Activated naive CD8-positive, alpha-beta T cell (primary cell): ENCODE measurements at regions not wholly inside any gene's neighbourhood (a gene's known extent, or its start where the extent isn't known, plus 50 kb on each side); places are given as distances from the start of the nearest gene placed in this dataset.

Experiments
- H3K27ac Mint-ChIP-seq: one replicate; pipeline ENCODE4 v1.8.0; 2021; ENCODE audit warnings: mixed read lengths
- H3K27me3 Mint-ChIP-seq: one replicate; pipeline ENCODE4 v1.8.0; 2021; ENCODE audit warnings: mixed read lengths
- H3K36me3 Mint-ChIP-seq: one replicate; pipeline ENCODE4 v1.8.0; 2021; ENCODE audit warnings: mixed read lengths
- H3K4me1 Mint-ChIP-seq: one replicate; pipeline ENCODE4 v1.8.0; 2021; ENCODE audit warnings: low read depth, mixed read lengths
- H3K4me3 Mint-ChIP-seq: one replicate; pipeline ENCODE4 v1.8.0; 2021; ENCODE audit warnings: mild to moderate bottlenecking, mixed read lengths
- H3K9me3 Mint-ChIP-seq: one replicate; pipeline ENCODE4 v1.8.0; 2021; ENCODE audit warnings: low read depth, mixed read lengths

- Mint-ChIP-seq H3K27me3 (no peaks in the 10 kb centered on the region), H3K4me1 (no peaks in the 10 kb centered on the region), H3K27ac (no peak overlapping the region), H3K9me3 (peaks cover 7% of the 10 kb centered on the region), H3K4me3 (no peak overlapping the region), H3K36me3 (no peaks in the 10 kb centered on the region)
Measured at GRCh38 chr4:58111818-58112217, 1001.6 kb upstream of the IGFBP7 start.

- Mint-ChIP-seq H3K4me1 (no peaks in the 10 kb centered on the region), H3K27ac (no peak overlapping the region), H3K36me3 (no peaks in the 10 kb centered on the region), H3K4me3 (no peak overlapping the region), H3K9me3 (peaks cover 3% of the 10 kb centered on the region), H3K27me3 (no peaks in the 10 kb centered on the region)
Measured at GRCh38 chr4:58093352-58093751, 983.2 kb upstream of the IGFBP7 start.

GRCh38 chr4:58090539-58090938 lies 980.4 kb upstream of the IGFBP7 start:
- Mint-ChIP-seq H3K27ac (no peak overlapping the region), H3K36me3 (no peaks in the 10 kb centered on the region), H3K9me3 (peaks cover 6% of the 10 kb centered on the region), H3K4me3 (no peak overlapping the region), H3K4me1 (no peaks in the 10 kb centered on the region), H3K27me3 (no peaks in the 10 kb centered on the region)

- Mint-ChIP-seq H3K36me3 (no peaks in the 10 kb centered on the region), H3K27ac (no peak overlapping the region), H3K9me3 (peaks cover 23% of the 10 kb centered on the region), H3K4me1 (no peaks in the 10 kb centered on the region), H3K27me3 (no peaks in the 10 kb centered on the region), H3K4me3 (no peak overlapping the region)
Measured at GRCh38 chr4:58081356-58081755, 971.2 kb upstream of the IGFBP7 start.

- H3K4me1 Mint-ChIP-seq, result no peaks in the 10 kb centered on the region
- H3K36me3 Mint-ChIP-seq, result no peaks in the 10 kb centered on the region
- H3K27ac Mint-ChIP-seq, result no peak overlapping the region
- H3K9me3 Mint-ChIP-seq, result peaks cover 17% of the 10 kb centered on the region
- no peak overlapping the region for H3K4me3 Mint-ChIP-seq
- H3K27me3 Mint-ChIP-seq, result no peaks in the 10 kb centered on the region
Measured at GRCh38 chr4:58075724-58076123, 965.5 kb upstream of the IGFBP7 start.

- no peaks in the 10 kb centered on the region for H3K4me1 Mint-ChIP-seq
- no peaks in the 10 kb centered on the region for H3K36me3 Mint-ChIP-seq
- H3K4me3 Mint-ChIP-seq, result no peak overlapping the region
- no peak overlapping the region for H3K27ac Mint-ChIP-seq
- no peaks in the 10 kb centered on the region for H3K27me3 Mint-ChIP-seq
- H3K9me3 Mint-ChIP-seq, result peaks cover 24% of the 10 kb centered on the region
Measured at GRCh38 chr4:58074382-58074781, 964.2 kb upstream of the IGFBP7 start.

- no peaks in the 10 kb centered on the region for H3K4me1 Mint-ChIP-seq
- H3K4me3 Mint-ChIP-seq, result no peak overlapping the region
- peaks cover 20% of the 10 kb centered on the region for H3K9me3 Mint-ChIP-seq
- H3K36me3 Mint-ChIP-seq, result no peaks in the 10 kb centered on the region
- H3K27ac Mint-ChIP-seq, result no peak overlapping the region
- no peaks in the 10 kb centered on the region for H3K27me3 Mint-ChIP-seq
Measured at GRCh38 chr4:58070726-58071125, 960.5 kb upstream of the IGFBP7 start.

- H3K4me1 Mint-ChIP-seq, result no peaks in the 10 kb centered on the region
- H3K9me3 Mint-ChIP-seq, result peaks cover 3% of the 10 kb centered on the region
- no peaks in the 10 kb centered on the region for H3K27me3 Mint-ChIP-seq
- H3K36me3 Mint-ChIP-seq, result no peaks in the 10 kb centered on the region
- no peak overlapping the region for H3K27ac Mint-ChIP-seq
- H3K4me3 Mint-ChIP-seq, result no peak overlapping the region
Measured at GRCh38 chr4:58064653-58065052, 954.5 kb upstream of the IGFBP7 start.

- no peak overlapping the region for H3K4me3 Mint-ChIP-seq
- peaks cover 4% of the 10 kb centered on the region for H3K9me3 Mint-ChIP-seq
- H3K36me3 Mint-ChIP-seq, result no peaks in the 10 kb centered on the region
- H3K27ac Mint-ChIP-seq, result no peak overlapping the region
- no peaks in the 10 kb centered on the region for H3K4me1 Mint-ChIP-seq
- H3K27me3 Mint-ChIP-seq, result no peaks in the 10 kb centered on the region
Measured at GRCh38 chr4:58063404-58064160, 953.4 kb upstream of the IGFBP7 start.

GRCh38 chr4:58061967-58062366 lies 951.8 kb upstream of the IGFBP7 start:
- Mint-ChIP-seq H3K9me3 (peaks cover 4% of the 10 kb centered on the region), H3K27me3 (no peaks in the 10 kb centered on the region), H3K4me3 (no peak overlapping the region), H3K36me3 (no peaks in the 10 kb centered on the region), H3K4me1 (no peaks in the 10 kb centered on the region), H3K27ac (no peak overlapping the region)

- no peak overlapping the region for H3K27ac Mint-ChIP-seq
- H3K36me3 Mint-ChIP-seq, result no peaks in the 10 kb centered on the region
- no peaks in the 10 kb centered on the region for H3K4me1 Mint-ChIP-seq
- peaks cover 9% of the 10 kb centered on the region for H3K9me3 Mint-ChIP-seq
- no peaks in the 10 kb centered on the region for H3K27me3 Mint-ChIP-seq
- H3K4me3 Mint-ChIP-seq, result no peak overlapping the region
Measured at GRCh38 chr4:58050439-58050838, 940.3 kb upstream of the IGFBP7 start.

GRCh38 chr4:58048491-58048890 lies 938.3 kb upstream of the IGFBP7 start:
- no peaks in the 10 kb centered on the region for H3K27me3 Mint-ChIP-seq
- no peaks in the 10 kb centered on the region for H3K4me1 Mint-ChIP-seq
- no peak overlapping the region for H3K27ac Mint-ChIP-seq
- H3K9me3 Mint-ChIP-seq, result peaks cover 15% of the 10 kb centered on the region
- no peaks in the 10 kb centered on the region for H3K36me3 Mint-ChIP-seq
- H3K4me3 Mint-ChIP-seq, result no peak overlapping the region

- no peaks in the 10 kb centered on the region for H3K27me3 Mint-ChIP-seq
- peaks cover 6% of the 10 kb centered on the region for H3K9me3 Mint-ChIP-seq
- no peaks in the 10 kb centered on the region for H3K36me3 Mint-ChIP-seq
- no peak overlapping the region for H3K27ac Mint-ChIP-seq
- no peaks in the 10 kb centered on the region for H3K4me1 Mint-ChIP-seq
- H3K4me3 Mint-ChIP-seq, result no peak overlapping the region
Measured at GRCh38 chr4:58042176-58042575, 932.0 kb upstream of the IGFBP7 start.

GRCh38 chr4:57993944-57994343 lies 883.8 kb upstream of the IGFBP7 start:
- Mint-ChIP-seq H3K27ac (no peak overlapping the region), H3K27me3 (no peaks in the 10 kb centered on the region), H3K9me3 (no peaks in the 10 kb centered on the region), H3K36me3 (no peaks in the 10 kb centered on the region), H3K4me1 (no peaks in the 10 kb centered on the region), H3K4me3 (no peak overlapping the region)

- Mint-ChIP-seq H3K36me3 (no peaks in the 10 kb centered on the region), H3K4me1 (no peaks in the 10 kb centered on the region), H3K4me3 (no peak overlapping the region), H3K9me3 (no peaks in the 10 kb centered on the region), H3K27ac (no peak overlapping the region), H3K27me3 (no peaks in the 10 kb centered on the region)
Measured at GRCh38 chr4:57989430-57989829, 879.2 kb upstream of the IGFBP7 start.

GRCh38 chr4:57985161-57985560 lies 875.0 kb upstream of the IGFBP7 start:
- Mint-ChIP-seq H3K27me3 (no peaks in the 10 kb centered on the region), H3K9me3 (peaks cover 8% of the 10 kb centered on the region), H3K27ac (no peak overlapping the region), H3K36me3 (no peaks in the 10 kb centered on the region), H3K4me1 (no peaks in the 10 kb centered on the region), H3K4me3 (no peak overlapping the region)
